GM21528 (cell line): ENCODE measurements at regions not wholly inside any gene's neighbourhood (a gene's known extent, or its start where the extent isn't known, plus 50 kb on each side); places are given as distances from the start of the nearest gene placed in this dataset.
A peak's percentile ranks its signal among the peaks of the same experiment; 100 is the strongest.

Source experiments
- ATAC-seq: cut with Tn5 transposase; IDR thresholded peaks from one replicate; pipeline ENCODE4 v1.9.1; 2021; ENCODE audit warnings: mild to moderate bottlenecking, moderate library complexity; ENCODE audit not compliant: unreplicated experiment, low FRiP score

GRCh38 chr6:8760951-8761350 lies 325.6 kb upstream of the SLC35B3 start:
- ATAC-seq, result no peak

GRCh38 chr6:8758412-8758811 lies 323.1 kb upstream of the SLC35B3 start:
- no peak for ATAC-seq

- ATAC-seq, result no peak
Measured at GRCh38 chr6:8750627-8751026, 315.3 kb upstream of the SLC35B3 start.

- ATAC-seq, result no peak
Measured at GRCh38 chr6:8749465-8749864, 314.1 kb upstream of the SLC35B3 start.

- peak; percentile 75 for ATAC-seq
Measured at GRCh38 chr6:8743170-8743745, 307.9 kb upstream of the SLC35B3 start.

- no peak for ATAC-seq
Measured at GRCh38 chr6:8739454-8739853, 304.1 kb upstream of the SLC35B3 start.

- ATAC-seq, result no peak
Measured at GRCh38 chr6:8738951-8739350, 303.6 kb upstream of the SLC35B3 start.

- ATAC-seq, result no peak
Measured at GRCh38 chr6:8736156-8736895, 301.0 kb upstream of the SLC35B3 start.

DNA sequence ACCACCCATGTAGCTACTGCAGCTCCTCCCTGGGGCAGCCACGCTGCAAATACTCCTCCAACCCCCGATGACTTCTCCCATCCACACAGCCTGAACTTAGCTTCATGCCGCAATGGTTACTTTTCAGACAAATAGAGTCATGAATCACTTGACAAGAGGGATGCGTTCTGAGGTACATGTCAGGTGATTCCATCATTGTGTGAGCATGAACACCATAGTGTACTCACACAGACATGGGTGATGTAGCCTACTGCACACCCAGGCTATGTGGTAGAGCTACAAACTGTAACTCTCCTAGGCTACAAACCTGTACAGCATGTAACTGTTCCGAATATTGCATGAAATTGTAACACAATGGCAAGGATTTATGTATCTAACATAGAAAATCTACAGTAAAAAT lies 298.5 kb upstream of the SLC35B3 start:
- ATAC-seq, result no peak

DNA sequence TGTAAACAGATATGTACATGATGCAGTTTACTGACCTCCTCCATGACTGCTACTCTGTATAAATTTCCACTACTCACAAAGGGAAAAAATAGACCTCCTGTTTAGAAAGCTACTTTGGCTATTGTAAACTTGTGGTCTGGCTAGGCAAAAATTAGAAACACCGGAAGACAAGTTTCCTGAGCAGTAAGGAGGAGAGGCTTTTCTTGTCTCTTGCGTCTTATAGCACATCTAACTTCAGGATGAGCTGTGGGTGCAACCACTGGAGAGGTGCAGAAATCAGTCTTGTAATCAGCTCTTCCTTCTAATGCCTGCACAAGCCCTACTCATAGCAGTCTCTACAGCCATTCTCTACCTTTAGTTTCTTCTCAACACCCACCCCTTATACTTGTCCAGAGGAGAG lies 296.5 kb upstream of the SLC35B3 start:
- no peak for ATAC-seq

DNA sequence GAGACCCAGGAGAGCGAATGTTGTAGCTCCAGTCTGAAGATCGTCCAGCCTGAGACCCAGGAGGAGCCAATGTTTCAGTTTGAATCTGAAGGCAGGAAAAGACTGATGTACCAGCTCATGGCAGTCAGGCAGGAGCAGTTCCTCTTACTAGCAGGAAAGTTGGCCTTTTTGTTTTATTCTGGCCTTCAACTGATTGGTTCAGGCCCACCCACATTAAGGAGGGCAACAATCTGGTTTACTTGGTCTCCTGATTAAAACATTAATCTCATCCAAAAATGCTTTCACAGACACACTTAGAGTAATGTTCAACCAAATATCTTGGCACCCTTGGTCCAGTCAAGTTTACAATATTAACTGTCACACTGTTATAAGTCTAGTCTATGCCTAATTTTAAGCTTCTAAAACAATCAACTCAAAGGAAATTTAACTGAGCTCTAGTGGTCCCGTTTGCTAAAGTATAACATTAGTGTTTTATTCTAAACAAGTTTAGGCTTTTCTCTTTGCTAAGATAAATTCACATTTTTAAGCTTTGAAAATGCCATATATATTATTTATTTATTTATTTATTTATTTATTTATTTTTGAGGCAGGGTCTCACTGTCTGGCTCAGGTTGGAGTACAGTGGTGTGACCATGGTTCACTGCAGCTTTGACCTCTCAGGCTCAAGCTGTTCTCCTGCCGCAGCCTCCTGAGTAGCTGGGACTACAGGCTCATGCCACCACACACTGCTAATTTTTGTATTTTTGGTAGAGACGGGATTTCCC lies 275.5 kb upstream of the SLC35B3 start:
- ATAC-seq, result no peak

DNA sequence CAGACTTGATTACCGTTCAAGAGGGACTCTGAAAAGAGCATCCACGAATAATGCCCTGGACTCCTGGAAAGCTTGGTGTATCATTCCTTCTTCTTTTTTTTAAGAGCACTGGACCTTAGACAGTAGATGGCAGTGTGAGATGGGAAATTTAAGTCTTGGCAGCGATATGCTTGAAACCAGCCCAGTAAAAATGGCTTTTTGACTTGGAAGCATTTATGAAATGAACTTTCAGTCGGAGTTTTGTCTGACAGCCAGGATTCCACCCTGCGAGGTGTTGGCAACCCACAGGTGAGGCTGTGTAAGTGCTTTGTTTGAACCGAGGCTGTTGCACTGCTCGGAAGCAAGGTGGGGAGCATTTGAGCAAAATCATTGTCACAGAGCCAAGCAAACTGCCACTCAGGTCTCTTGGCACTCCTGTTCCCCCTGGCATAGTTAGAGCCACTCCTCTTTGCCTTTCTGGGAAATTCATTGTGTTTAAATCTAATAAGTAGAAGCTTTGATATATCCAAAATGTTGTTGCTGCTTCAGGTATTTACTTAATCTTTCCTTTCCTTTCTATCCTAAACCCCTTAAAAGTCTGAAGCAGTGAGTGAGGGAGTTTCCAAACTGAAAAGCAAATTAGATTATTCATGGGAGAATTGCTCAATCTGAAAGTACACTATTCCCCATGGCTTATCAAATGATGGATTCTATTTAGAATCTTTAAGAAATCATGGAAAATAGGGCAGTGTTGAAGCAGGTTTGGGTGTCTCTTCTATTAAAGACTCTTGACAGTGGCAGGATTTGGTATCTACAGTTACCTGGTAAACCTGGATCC lies 272.8 kb upstream of the SLC35B3 start:
- ATAC-seq, result no peak

DNA sequence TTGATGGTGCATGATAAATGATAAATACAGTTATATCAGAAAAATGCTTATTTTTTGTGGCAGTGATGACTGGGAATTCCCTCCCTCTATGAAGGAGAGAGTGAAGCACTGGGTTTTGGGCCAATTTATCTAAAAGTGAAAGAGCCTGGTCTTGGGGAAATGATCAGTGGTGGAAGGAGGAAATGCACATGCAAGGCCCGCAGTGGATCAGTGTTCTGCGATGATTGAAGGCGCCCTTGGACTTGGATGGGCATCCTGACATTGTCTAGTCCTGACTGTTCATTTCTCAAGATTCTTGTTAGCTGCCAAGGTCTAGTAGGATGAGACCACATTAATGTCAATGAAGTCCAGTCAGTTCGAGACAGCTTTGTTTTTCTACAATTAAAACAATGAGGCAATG lies 272.0 kb upstream of the SLC35B3 start:
- ATAC-seq, result no peak

DNA sequence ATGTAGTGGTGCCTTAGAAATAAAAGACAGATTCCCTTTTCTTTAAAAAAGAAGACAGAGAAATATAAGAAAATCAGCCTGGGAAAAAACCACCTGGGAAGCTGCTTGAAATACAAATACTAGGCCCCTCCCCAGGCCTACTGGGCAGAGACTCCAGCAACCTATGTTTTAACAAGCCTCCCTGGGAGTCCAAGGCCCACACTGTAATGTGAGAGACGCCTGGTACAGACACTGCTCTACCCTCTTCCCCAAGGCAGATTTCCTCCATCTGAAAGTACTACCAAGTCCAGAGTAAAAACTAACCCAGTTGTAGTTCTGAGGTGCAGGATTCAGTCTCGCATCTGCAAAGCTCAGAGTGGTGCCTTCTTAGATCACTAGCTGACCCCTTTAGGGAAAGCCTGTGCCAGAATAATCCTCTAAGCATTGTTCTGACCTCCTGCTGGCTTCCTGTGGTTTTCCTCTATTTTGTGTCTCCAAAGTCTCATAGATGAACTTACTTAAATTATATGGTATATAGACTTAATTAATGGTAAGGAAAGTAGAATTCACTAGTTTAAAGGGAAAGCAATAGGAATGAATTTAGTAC lies 270.2 kb upstream of the SLC35B3 start:
- no peak for ATAC-seq

DNA sequence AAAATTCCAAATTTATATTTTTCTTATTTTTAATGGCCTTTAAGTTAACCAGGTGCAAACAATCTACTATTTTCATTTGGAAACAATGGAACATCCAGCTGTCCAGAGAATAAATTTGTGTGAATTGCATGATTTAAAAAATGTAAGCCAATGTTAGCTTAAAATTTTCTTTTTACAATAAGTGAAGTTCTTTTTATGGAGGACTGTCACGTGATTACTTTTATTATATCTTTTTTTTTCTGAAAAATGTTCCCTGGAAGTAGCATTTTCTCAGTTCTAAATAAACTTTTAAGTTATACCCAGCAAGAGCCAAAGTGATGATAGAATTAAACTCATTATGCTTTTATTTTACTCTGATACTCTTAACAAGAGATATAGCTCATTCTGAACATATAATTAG lies 267.7 kb upstream of the SLC35B3 start:
- ATAC-seq, result no peak

DNA sequence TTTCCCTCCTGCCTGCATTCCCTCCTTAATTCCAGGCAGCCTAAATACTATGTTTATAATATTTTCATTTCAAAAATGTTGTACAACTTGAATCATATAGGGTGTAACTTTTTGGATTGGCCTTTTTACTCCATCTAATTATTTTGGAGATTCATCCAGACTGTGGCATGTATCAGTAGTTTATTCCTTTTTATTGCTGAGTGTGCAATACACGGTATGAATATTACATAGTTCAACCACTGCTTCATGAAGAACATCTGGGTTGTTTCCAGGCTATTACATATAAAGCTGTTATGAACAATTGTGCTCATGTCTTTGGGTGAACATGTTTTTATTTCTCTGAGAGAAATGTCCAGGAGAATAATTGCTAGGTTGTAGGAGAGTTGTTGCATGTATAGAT lies 253.5 kb upstream of the SLC35B3 start:
- ATAC-seq, result no peak

DNA sequence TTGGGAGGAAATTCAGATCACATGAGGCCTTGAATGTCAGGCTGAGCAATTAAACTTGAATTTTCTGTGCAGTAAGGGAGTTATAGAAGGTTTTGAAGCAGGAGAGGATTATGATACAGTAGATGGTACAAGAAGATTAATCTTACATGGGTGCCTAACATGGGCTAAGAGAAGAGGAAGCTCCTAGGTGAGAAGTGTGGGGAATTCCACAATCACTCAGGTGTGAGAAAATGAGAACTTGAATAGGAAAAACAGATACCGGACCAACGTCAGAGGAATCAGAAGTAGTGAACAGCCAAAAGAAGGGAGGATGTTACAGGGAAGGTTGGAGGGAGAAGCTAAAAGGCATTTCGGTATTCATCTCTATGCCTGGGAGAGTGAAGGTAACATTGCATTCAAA lies 250.7 kb upstream of the SLC35B3 start:
- no peak for ATAC-seq

GRCh38 chr6:8683204-8683603 lies 247.9 kb upstream of the SLC35B3 start:
- ATAC-seq, result no peak

GRCh38 chr6:8679823-8680222 lies 244.5 kb upstream of the SLC35B3 start:
- ATAC-seq, result no peak

GRCh38 chr6:8678466-8678865 lies 243.1 kb upstream of the SLC35B3 start:
- ATAC-seq, result no peak

DNA sequence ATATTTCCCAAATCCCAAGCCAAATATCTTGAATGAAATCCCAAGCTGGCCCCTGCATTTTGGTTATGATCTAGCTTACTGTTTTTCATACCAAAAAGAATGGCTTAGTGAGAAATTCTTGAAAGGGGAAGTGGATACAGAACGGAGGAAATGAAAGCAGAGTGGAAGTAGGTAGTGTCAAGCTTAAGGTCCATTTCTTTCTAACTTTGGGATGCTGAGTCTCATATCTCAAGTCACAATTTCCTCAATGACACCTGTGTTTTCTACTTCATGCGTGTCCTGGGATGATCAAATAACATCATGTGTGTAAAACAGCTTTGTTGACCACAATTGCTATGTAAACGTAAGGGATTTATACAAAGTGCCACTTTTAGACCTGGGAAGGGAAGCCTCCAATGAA lies 238.8 kb upstream of the SLC35B3 start:
- no peak for ATAC-seq
